Middle frontal gyrus (tissue), 1 donor: ENCODE measurements at regions not wholly inside any gene's neighbourhood (a gene's known extent, or its start where the extent isn't known, plus 50 kb on each side); places are given as distances from the start of the nearest gene placed in this dataset.

Source experiments
- DNase-seq: peaks from one replicate; pipeline ENCODE4 v3.0.0-alpha.2; 2015; ENCODE audit warnings: low spot score; ENCODE audit errors: extremely low spot score

DNA sequence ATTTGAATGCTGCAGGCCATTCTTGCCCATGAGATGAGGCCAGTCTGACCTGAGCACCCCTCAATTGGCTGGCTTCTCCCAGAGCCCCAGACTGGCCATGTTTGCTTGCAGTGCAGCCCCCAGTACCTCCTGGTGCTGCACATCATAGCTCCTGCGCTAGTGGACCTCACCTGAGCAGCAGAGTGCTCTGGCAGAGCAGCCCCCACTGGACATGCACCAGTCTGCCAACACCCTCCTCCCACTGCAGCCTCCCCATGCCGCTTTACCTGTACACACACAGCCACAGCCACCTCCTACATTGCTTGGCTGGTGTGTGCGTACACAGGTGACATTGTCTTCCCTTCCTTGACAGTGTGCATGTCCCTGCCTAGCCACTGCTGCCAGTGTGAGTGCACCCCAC, 940.2 kb downstream of the EFNA5 start:
- DNase-seq: no peak

GRCh38 chr5:106728208-106728607, 942.5 kb downstream of the EFNA5 start:
- DNase-seq: no peak

DNA sequence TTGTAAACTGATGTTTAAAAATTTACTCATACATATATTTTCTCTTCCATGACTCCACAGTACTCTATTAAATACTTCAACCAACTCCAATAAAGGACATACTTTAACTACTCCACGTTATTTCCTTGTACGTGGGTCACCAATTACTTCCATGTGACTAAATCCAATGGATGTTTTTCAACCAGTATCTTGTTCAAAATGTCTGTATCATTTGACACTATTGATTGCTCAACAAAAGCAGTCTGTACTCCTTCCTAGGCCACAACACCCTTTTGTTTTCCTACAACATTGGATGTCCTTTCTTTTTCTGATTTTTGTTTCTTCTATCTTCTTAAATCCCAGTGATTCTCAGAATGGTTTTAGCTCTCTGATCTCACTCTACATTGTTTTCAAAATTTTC, 943.7 kb downstream of the EFNA5 start:
- DNase-seq: no peak

- no peak for DNase-seq
Observed at GRCh38 chr5:106720367-106720766, 950.4 kb downstream of the EFNA5 start.

GRCh38 chr5:106699796-106700195, 970.9 kb downstream of the EFNA5 start:
- DNase-seq: no peak

- DNase-seq: no peak
Observed at GRCh38 chr5:106699198-106699597, 971.5 kb downstream of the EFNA5 start.

GRCh38 chr5:106698169-106698568, 972.6 kb downstream of the EFNA5 start:
- no peak for DNase-seq

GRCh38 chr5:106691701-106692100, 979.0 kb downstream of the EFNA5 start:
- DNase-seq: no peak

- no peak for DNase-seq
Observed at GRCh38 chr5:106690585-106690984, 980.2 kb downstream of the EFNA5 start.

DNA sequence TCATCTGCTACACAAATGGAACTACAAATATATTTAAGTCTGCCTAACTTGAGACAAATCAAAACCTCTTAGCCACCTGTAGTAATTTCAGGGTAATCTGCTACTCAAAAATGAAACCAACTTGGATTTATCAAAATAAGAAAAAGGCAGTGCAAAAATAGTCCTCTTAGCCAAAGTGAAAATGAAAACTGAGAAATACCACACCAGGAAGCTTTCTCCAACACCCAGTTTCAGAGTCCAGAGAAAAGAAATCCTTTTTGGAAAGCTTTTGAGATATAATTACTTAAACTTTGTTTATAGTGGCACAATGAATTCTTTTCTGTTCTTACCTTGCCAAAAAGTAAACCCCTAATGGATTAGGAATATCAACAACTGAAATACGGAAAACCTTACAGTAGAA, 990.4 kb downstream of the EFNA5 start:
- DNase-seq: no peak

- no peak for DNase-seq
Observed at GRCh38 chr5:106677057-106677456, 993.7 kb downstream of the EFNA5 start.

GRCh38 chr5:106675687-106676086, 995.0 kb downstream of the EFNA5 start:
- DNase-seq: no peak

DNA sequence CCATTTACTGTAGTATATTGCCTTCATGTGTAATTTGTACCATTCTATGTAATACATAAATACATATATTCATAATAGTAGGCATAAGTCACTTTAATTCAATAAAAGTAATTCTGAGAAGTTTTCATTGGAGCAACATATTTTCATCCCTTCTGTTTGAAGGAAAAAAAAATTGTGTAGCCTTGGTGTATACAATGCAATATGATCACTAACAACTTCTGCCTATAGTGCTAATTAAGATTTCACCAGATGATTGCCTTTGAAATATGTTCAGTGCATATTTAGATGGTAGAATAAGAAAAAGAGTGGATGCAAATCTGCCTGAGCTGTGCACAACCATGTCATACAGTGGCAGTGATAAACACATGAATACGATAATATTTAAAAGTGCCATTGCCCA, 996.8 kb downstream of the EFNA5 start:
- no peak for DNase-seq

- no peak for DNase-seq
Observed at GRCh38 chr5:106661866-106662265, 1008.9 kb downstream of the EFNA5 start.

DNA sequence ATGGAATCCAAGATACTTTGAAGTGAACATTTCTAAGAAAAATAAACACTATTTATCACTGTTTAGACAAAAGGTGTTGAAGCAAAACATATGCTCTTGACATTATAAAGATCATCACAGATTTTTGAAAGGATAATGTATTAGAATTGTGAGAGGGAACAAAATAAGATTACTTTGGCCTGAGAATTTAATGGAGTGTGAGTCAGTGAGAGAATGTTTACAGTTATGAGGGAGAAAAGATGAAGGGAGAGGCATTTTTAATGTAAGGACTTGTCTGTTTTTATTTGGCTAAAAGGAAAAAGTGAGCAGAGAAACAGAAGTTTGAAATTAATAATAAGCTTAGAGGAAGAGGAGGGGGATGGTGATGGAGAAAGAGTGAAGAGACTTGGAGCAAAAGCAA, 1010.1 kb downstream of the EFNA5 start:
- no peak for DNase-seq

GRCh38 chr5:106658150-106658549, 1012.6 kb downstream of the EFNA5 start:
- no peak for DNase-seq

DNA sequence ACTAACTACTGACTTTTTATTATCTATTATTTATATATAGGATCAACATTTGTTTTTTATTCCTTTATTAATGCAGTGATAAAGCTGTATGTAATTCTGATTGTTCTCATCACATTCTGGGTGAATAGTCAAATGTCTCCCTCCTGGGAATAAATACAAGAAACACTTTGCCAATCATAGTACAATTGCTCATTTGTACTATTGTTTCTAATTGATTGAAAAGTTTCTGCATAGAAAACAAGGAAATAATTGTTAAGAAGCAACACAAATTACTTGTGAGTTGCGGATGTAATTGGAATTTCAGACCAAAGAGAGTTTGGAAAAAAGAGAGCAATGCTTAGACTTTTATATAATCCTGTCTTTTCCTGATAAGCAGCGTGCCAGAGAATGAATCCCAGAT, 1013.9 kb downstream of the EFNA5 start:
- DNase-seq: peak; percentile 37

- DNase-seq: no peak
Observed at GRCh38 chr5:106649031-106649430, 1021.7 kb downstream of the EFNA5 start.

DNA sequence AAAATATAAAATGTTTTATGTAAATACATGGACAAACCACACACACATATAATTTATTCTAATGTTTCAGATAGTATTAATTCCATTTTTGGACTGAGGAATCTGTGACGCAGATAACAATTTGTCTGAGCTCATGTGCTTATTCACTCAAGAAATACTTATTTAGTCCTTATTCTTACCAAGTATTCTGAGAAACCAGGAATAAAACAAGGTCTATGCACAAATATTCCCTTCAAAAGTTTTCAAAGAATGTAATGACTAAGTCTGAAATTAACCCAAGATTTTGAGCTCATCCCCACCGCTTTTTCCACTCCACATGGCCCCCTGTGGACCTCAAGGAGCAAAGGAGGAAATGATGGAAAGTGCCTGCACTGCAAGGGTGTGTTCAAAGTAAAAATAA, 1022.3 kb downstream of the EFNA5 start:
- DNase-seq: no peak

DNA sequence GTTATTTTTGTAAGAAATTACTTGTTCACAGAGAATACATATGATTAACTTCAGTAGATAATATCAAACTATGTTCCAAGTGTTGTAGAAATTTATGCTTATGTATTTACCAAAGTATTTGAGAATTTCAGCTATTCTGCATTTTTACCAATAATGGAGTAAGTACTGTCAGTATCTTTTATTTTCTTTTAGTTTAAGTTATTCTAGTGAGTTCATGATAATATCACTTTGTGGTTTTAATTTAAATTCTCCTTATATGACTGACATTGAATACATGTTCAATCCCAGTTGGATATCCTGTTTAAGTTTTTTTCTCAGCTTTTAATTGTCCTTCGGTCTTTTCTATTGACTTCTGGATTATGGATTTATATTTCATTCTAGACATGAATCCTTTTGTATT, 1024.6 kb downstream of the EFNA5 start:
- DNase-seq: no peak

GRCh38 chr5:106640511-106640910, 1030.2 kb downstream of the EFNA5 start:
- no peak for DNase-seq

- DNase-seq: no peak
Observed at GRCh38 chr5:106639488-106639887, 1031.2 kb downstream of the EFNA5 start.

DNA sequence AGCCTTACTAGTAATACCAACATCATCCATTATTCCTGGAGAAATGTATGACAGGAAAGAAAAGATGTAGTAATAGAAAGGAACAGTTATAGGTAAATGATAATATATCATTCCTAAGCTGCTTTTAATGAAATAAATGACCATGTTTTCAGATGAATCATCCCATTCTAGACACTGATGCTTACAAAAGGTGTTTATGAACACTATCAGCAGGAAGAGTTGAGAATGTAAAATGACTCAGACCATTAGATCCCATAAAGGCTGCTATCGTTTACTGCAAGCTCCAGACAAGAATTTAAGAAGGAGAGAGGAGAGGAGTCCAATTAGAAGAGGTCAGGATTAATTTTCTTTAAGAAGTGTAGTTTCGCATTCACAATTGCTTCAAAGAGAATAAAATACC, 1033.5 kb downstream of the EFNA5 start:
- no peak for DNase-seq

DNA sequence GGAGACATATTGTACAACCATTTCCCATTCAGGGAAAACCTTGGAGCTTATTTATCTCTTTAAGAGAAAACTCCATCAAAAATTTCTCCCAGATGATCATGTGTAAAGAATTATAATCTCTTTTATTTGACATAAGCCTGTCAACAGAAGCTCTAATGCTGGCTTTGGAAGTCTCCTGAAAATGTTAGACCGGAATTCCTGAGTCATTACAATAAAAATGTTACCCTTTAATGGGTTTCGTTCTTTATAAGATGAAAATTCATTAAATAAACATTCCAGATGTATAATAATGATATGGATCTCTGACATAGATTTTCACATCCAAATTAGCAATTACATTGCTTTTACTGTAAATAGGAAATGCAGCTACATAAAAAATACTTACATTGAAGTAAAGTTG, 1036.4 kb downstream of the EFNA5 start:
- no peak for DNase-seq
